Endothelial cell of umbilical vein (primary cell): ENCODE measurements at regions not wholly inside any gene's neighbourhood (a gene's known extent, or its start where the extent isn't known, plus 50 kb on each side); places are given as distances from the start of the nearest gene placed in this dataset.

Source experiments
- BruUV-seq: library from RNA; stranded (reverse); fragments of 400-500 nt; replicated peaks from 2 replicates; lab custom pipeline; 2021; lab: Mats Ljungman, UMichigan
- CTCF ChIA-PET: fragments of 300-600, 350-600 bp; sonication (Branson Sonifier 250); formaldehyde crosslinking; loops from one replicate; lab custom pipeline; 2021; ENCODE audit warnings: antibody characterized with exemption, inconsistent platforms; lab: Charles Lee
- POLR2A ChIA-PET: fragments of 300-600, 350-600 bp; sonication (Branson Sonifier 250); formaldehyde crosslinking; loops from one replicate; lab custom pipeline; 2021; ENCODE audit warnings: antibody characterized with exemption, inconsistent platforms; lab: Charles Lee
- DNase-seq: peaks from one replicate; pipeline ENCODE4 v3.0.0-alpha.2; 2011; ENCODE audit warnings: low read depth, low spot score
- FAIRE-seq: peaks from 2 replicates; lab custom pipeline; 2011; peaks lifted over from hg19 to GRCh38; lab: Jason Lieb, UNC
- H2AFZ ChIP-seq: 2 replicates; pipeline ENCODE4 v1.6.0; 2012; ENCODE audit warnings: low read depth, low read length, control low read depth, inconsistent platforms
- H3K27ac ChIP-seq: 2 replicates; pipeline ENCODE4 v1.5.1; 2011; ENCODE audit warnings: low read depth, mild to moderate bottlenecking, control low read depth, low read length, moderate library complexity; ENCODE audit not compliant: insufficient read depth
- H3K27me3 ChIP-seq, 2 experiments: 2 replicates each; pipeline versions ENCODE4 v1.6.0 to v1.6.1; 2011; ENCODE audit warnings: low read length in 2 of 2, mixed read lengths in 1 of 2; ENCODE audit not compliant: control insufficient read depth in 2 of 2, insufficient read depth in 2 of 2
- H3K36me3 ChIP-seq, 2 experiments: 2 replicates in 1 of 2; 3 replicates in 1 of 2; pipeline ENCODE4 v1.5.1; 2011; ENCODE audit warnings: low read length in 2 of 2, mild to moderate bottlenecking in 1 of 2, moderate library complexity in 1 of 2; ENCODE audit not compliant: control insufficient read depth in 2 of 2, insufficient read depth in 2 of 2; ENCODE audit errors: extremely low read depth in 1 of 2
- H3K4me1 ChIP-seq: 3 replicates; pipeline ENCODE4 v1.5.1; 2011; ENCODE audit warnings: mild to moderate bottlenecking, low read length; ENCODE audit not compliant: control insufficient read depth, insufficient read depth; ENCODE audit errors: extremely low read depth
- H3K4me2 ChIP-seq: 2 replicates; pipeline ENCODE4 v1.6.1; 2011; ENCODE audit warnings: low read length, control low read depth, mixed read lengths; ENCODE audit not compliant: insufficient read depth
- H3K4me3 ChIP-seq, 3 experiments: fragments of 200-600 bp in 1 of 3; sonication (generic), shearing (Covaris generic) in 1 of 3; replicated peaks in 1 of 3; 2 replicates each; pipeline ENCODE4 v1.5.1; 2011 to 2016; ENCODE audit warnings: control low read depth in 3 of 3, low read length in 3 of 3, mild to moderate bottlenecking in 2 of 3, inconsistent platforms in 1 of 3, low read depth in 1 of 3, moderate library complexity in 1 of 3; ENCODE audit not compliant: insufficient read depth in 1 of 3
- H3K79me2 ChIP-seq: 2 replicates; pipeline ENCODE4 v1.6.0; 2012; ENCODE audit warnings: low read length, inconsistent platforms; ENCODE audit not compliant: control insufficient read depth, insufficient read depth
- H3K9ac ChIP-seq: replicated peaks from 2 replicates; pipeline ENCODE3; 2011; ENCODE audit warnings: low read length, control low read depth; ENCODE audit not compliant: insufficient read depth; ENCODE audit errors: extremely low read depth
- H3K9me1 ChIP-seq: replicated peaks from 3 replicates; pipeline ENCODE4 v1.6.0; 2011; ENCODE audit warnings: mild to moderate bottlenecking, low read length; ENCODE audit not compliant: control insufficient read depth, insufficient read depth; ENCODE audit errors: extremely low read depth
- H3K9me3 ChIP-seq: replicated peaks from 2 replicates; pipeline ENCODE4 v1.5.1; 2012; ENCODE audit warnings: low read length, inconsistent platforms; ENCODE audit not compliant: control insufficient read depth, insufficient read depth
- H4K20me1 ChIP-seq: replicated peaks from 2 replicates; pipeline ENCODE3; 2011; ENCODE audit warnings: mild to moderate bottlenecking, low read length; ENCODE audit not compliant: control insufficient read depth, insufficient read depth; ENCODE audit errors: extremely low read depth
- EZH2 ChIP-seq: IDR thresholded peaks from 2 replicates; pipeline ENCODE4 v1.6.1; 2012; ENCODE audit warnings: borderline replicate concordance, low read depth, mild to moderate bottlenecking, moderate library complexity, low read length, inconsistent platforms; ENCODE audit not compliant: severe bottlenecking
- GATA2 ChIP-seq: IDR thresholded peaks from 2 replicates; pipeline ENCODE4 v1.7.0; 2011; ENCODE audit warnings: low read depth, mild to moderate bottlenecking, moderate library complexity, mixed read lengths, low read length; ENCODE audit not compliant: insufficient read length, insufficient read depth
- POLR2A ChIP-seq: IDR thresholded peaks from 2 replicates; pipeline ENCODE4 v1.6.1; 2012; ENCODE audit warnings: low read depth, mild to moderate bottlenecking, control low read depth, low read length
- dilution Hi-C: fragments of 300-500 bp; cut with MboI; formaldehyde crosslinking; loops from one replicate; pipeline ENCODE4 v1.15.0; 2019; ENCODE audit warnings: low sequenced_read_pairs; ENCODE audit not compliant: extremely low pct_ligation_motif_present
- intact Hi-C: fragments of 100-400 bp; cut with micrococcal nuclease; formaldehyde crosslinking; loops from one replicate; pipeline ENCODE4 v1.10.0; 2022
- TF ChIP-seq, protein P1 (sequence below): IDR thresholded peaks from 2 replicates; pipeline ENCODE4 v1.6.1; 2011; ENCODE audit not compliant: insufficient read depth, insufficient read length
- TF ChIP-seq, protein P2 (sequence below), 2 donors: IDR thresholded peaks; 1 replicate in 1 of 2; 2 replicates in 1 of 2; pipeline ENCODE4 v1.5.1; 2011; ENCODE audit warnings: low read length in 2 of 2, mild to moderate bottlenecking in 2 of 2, moderate library complexity in 2 of 2, control low read depth in 1 of 2, inconsistent platforms in 1 of 2, low read depth in 1 of 2; ENCODE audit not compliant: insufficient read depth in 1 of 2; ENCODE audit errors: extremely low read depth in 1 of 2

DNA sequence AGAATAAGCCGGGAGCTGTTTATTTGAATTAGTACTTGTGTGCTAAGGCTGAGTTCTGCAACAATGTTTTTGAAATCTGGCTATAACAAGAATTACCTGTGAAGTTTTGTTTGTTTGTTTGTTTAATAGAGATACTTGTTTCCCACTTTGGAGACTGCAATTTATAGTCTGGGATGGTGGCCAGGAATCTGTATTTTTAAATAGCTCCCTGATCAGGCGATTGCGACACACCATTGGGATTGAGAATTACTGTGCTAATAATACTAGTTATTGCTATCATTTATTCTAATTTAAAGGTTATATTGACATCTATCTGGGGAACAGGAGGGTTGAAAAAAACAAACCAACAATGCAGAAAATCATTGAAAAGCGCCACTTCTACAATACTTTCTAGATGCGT is 951.6 kb upstream of the TENM3 start:
- no peaks in the 10 kb centered on the region for H3K36me3 ChIP-seq
- H3K4me2 ChIP-seq, result no peak overlapping the region
- no peak overlapping the region for H2AFZ ChIP-seq
- no peak overlapping the region for H3K4me3 ChIP-seq
- dilution Hi-C loops, result no loop called here
- no peaks in the 10 kb centered on the region for H4K20me1 ChIP-seq
- no peak for FAIRE-seq
- no peaks in the 10 kb centered on the region for H3K4me1 ChIP-seq
- no peak overlapping the region for H3K27ac ChIP-seq
- H3K27me3 ChIP-seq, result no peaks in the 10 kb centered on the region
- TF ChIP-seq, protein P1, sequence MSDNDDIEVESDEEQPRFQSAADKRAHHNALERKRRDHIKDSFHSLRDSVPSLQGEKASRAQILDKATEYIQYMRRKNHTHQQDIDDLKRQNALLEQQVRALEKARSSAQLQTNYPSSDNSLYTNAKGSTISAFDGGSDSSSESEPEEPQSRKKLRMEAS, result no peak
- TF ChIP-seq, protein P2, sequence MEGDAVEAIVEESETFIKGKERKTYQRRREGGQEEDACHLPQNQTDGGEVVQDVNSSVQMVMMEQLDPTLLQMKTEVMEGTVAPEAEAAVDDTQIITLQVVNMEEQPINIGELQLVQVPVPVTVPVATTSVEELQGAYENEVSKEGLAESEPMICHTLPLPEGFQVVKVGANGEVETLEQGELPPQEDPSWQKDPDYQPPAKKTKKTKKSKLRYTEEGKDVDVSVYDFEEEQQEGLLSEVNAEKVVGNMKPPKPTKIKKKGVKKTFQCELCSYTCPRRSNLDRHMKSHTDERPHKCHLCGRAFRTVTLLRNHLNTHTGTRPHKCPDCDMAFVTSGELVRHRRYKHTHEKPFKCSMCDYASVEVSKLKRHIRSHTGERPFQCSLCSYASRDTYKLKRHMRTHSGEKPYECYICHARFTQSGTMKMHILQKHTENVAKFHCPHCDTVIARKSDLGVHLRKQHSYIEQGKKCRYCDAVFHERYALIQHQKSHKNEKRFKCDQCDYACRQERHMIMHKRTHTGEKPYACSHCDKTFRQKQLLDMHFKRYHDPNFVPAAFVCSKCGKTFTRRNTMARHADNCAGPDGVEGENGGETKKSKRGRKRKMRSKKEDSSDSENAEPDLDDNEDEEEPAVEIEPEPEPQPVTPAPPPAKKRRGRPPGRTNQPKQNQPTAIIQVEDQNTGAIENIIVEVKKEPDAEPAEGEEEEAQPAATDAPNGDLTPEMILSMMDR (IDR thresholded peaks at IDR 0.05; ENCODE audit: extremely low read depth in 1 of 2, insufficient read depth in 1 of 2, low read depth in 1 of 2, low read length in 2 of 2), result no peak
- TF ChIP-seq EZH2 (no peak), GATA2 (no peak), POLR2A (no peak)
- POLR2A ChIA-PET, result no interaction called here
- peaks cover 2% of the 10 kb centered on the region for H3K9me3 ChIP-seq
- no peak overlapping the region for H3K9ac ChIP-seq
- CTCF ChIA-PET, result no interaction called here
- no peaks in the 10 kb centered on the region for H3K9me1 ChIP-seq
- intact Hi-C loops, result no loop called here
- no TSS peak for BruUV-seq
- no peak for DNase-seq
- no peaks in the 10 kb centered on the region for H3K79me2 ChIP-seq

DNA sequence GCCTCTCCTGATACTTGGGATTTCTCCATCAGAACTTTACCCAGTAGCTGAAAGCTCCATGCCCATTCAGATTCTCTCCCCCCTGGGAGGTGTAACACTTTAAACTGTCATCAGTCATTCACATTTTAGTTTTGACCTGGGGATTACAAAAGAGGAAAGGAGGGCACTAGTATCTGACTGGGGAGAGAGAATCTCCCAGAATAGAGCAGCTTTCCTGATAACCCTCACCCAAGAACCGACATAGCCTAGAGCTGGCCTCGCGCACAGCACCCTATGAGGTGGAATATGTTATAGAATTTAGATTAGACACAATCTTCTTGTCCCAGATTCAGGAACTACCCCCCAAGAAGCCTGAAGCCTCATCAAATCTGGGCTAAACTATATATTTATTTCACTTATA is 950.2 kb upstream of the TENM3 start:
- no peaks in the 10 kb centered on the region for H3K4me1 ChIP-seq
- H3K27ac ChIP-seq, result no peak overlapping the region
- FAIRE-seq (no peak), DNase-seq (no peak)
- no peaks in the 10 kb centered on the region for H4K20me1 ChIP-seq
- no peak overlapping the region for H2AFZ ChIP-seq
- intact Hi-C loops (no loop called here), dilution Hi-C loops (no loop called here)
- no peaks in the 10 kb centered on the region for H3K79me2 ChIP-seq
- H3K9ac ChIP-seq, result no peak overlapping the region
- peaks cover 2% of the 10 kb centered on the region for H3K9me3 ChIP-seq
- H3K4me2 ChIP-seq, result no peak overlapping the region
- ChIA-PET CTCF (no interaction called here), POLR2A (no interaction called here)
- H3K9me1 ChIP-seq, result no peaks in the 10 kb centered on the region
- no peaks in the 10 kb centered on the region for H3K36me3 ChIP-seq
- no peaks in the 10 kb centered on the region for H3K27me3 ChIP-seq
- no TSS peak for BruUV-seq
- H3K4me3 ChIP-seq, result no peak overlapping the region
- TF ChIP-seq POLR2A (no peak), EZH2 (no peak)
